ENCODE measurements at regions not wholly inside any gene's neighbourhood (a gene's known extent, or its start where the extent isn't known, plus 50 kb on each side); places are given as distances from the start of the nearest gene placed in this dataset.

DNA sequence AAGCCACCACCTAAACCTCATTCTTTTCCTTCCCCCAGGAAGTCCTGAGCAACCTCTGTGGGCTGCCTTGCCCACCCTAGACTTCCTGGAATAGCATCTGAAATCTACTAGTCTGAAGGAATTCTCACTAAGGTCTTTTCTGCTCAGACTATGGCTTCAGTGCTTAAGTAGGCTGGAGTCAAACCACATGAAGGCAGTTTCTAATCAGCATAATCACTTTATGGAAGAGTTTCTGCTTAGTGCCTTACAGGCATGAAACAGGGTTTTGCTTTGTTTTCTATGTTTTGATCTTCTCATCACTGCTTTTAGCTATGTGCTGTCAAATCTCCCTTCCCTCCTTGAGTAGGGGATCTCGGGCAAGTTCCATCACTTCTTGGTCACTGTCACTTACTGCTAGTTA is 117.7 kb downstream of the WT1 start:
- no peak for DNase-seq (ENCODE audit: low read depth)

DNA sequence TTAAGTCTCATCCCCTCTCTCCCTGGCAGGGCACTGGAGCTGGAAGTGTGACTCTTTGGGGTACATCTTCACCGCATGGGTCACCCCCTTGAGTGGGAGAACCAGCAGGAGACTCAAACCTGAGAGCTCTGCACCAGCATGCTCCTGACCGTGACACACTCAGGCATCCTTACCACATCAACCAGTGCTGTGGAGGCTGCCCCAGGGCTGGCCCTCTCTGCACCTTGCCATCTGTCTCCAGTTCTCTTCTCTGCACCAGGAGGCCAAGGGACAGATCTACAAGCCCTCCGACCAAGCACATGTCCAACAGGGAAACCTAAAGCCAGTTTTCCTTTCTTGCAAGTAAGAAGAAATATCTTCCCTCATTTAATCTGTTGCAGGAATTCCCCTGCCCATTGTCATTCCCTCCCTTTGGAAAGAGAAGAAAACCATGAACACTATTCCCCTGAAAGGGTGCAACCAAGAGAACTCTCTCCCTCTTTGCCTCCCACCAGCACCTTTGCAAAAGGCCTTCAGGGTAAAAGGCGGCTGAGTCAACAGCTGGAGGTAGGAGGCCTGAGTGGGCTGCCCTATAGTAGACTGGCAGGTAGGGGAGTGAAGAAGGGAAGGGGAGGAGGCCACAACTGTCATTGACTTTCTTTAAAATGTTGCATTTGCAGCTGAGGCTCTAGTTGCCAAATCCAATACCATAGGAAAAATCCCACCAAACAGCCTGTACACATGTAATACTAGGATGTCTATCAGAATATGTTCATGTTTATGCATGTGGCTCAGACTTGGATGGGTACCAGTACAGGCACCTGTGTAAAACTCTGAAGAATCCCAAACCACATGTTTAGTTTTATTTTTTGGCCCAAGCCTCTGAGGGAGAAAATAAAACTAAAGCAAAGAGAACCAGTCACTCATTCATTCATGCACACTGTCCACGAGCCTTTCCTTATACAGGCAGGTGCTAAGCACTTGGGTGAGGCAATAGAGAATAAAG is 117.0 kb downstream of the WT1 start:
- no peak for DNase-seq (ENCODE audit: low read depth)

DNA sequence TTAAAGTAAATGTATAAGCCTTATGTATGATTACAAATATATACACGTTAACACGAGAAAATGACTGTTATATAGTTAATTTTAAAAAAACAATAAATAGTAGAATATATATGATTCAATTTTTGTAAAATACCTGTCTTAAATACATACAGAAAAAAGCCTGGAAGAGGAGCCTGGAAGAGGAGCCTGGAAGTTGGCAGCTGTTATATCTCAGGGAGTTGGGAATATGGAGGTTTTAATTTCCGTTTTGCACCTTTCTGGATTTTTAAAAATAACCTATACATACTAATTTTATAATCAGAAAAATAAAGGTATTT is 111.6 kb downstream of the WT1 start:
- DNase-seq (ENCODE audit: low read depth): no peak

DNA sequence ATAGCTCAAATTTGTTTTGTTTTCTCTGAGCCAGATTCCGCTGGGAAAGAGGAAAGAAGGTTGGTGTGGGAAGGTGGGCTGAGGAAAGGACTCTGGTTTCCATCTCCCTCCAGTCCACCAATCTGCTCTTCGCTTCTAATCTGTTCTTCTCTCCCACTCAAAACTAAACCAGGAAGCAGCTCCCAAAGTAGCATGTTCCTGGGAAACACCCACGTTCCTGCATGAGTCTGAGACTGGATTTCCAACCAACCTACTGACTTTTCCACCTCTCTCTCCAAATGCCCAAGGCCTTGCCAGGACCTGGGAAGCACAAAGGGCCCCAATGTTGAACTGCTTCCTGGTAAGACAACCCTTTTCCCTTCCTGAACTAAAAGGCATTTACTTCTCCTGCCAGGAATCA is 110.2 kb downstream of the WT1 start:
- no peak for DNase-seq (ENCODE audit: low read depth)

DNA sequence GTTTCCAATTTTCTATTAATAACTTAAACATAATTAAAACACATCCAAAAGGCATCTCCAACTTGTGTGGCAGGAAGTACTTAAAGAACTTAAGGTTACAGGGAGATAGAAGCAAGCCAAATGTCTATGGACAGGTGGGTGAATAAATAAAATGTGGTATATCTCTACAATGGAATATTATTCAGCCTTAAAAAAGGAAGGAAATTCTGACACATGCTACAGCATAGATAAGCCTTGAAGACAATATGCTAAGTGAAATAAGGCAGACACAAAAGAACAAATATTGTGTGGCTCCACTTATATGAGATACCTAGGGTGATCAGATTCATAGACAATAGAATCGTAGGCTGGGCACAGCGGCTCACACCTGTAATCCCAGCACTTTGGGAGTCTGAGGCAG is 109.6 kb downstream of the WT1 start:
- no peak for DNase-seq (ENCODE audit: low read depth)

DNA sequence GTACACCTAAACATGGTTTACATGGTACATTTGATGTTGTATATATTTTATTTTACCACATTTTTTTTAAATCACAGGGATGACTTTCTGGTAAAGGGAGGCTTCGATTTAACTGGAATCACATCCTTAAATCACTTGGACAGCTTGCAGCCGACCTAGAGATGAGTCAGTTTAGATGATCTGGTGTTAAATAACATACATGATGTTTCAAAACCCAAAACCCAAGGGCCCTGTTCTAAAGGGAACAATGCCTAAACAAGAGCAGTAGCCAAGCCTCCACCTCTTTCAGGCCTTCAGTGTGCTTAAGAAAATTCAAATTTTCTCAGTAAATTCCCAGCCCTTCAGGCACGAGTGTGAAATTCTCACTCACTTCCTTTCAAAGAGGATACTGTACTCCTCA is 108.8 kb downstream of the WT1 start:
- DNase-seq (ENCODE audit: low read depth): no peak

DNA sequence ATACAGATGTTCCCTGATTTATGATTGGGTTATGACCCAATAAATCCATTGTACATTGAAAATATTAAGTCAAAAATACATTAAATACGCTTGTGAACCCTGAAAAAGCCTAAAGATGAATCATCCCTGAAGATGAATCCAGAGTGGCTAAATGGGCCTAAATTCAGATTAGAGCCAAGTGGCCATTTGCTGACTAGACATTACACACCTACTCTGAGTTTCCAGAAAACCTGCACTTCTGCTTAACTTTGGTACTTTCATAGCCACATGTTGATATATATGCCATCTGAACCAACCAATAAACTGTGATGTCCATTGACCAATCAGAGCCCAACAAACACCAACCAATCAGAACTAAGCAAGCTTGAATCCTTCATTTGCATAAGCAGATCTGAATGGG is 106.9 kb downstream of the WT1 start:
- DNase-seq (ENCODE audit: low read depth): no peak

DNA sequence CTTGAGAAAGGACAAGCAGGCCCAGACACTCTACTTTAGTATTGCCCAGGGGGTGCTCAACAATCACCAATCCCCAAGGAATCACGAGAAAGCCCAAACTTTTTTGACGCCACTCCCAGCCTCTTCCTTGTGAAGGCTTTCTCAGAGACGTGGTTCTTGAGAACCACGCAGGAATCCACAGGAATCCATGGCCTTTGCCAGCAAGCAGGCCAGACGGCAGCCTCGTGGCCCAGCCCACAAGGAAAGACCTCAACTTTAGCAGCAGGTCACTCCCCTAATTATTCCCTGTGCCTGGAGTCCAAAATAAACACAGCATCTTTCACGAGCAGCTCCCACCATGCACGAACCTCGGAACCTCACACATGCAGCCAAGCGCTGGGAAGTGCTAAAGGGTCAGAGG is 104.2 kb downstream of the WT1 start:
- DNase-seq (ENCODE audit: low read depth): no peak

DNA sequence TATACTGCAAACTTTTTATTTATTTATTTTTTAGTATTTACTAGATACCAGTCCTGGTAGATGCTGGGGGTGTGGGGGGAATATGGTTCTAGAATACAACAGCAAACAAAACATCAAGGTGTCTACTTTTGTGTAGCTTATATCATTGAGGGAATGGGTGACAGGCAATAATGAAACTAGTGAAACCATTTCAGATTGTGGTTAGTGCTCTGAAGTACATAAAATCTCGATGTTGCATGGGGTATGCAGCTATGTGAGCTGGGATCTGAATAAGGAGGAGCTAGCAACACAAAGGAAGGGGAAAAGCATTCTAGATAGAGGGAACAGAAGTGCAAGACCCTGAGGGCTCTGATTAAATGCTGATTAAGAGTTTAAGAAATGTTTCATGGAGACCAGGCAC is 103.5 kb downstream of the WT1 start:
- DNase-seq (ENCODE audit: low read depth): no peak

DNA sequence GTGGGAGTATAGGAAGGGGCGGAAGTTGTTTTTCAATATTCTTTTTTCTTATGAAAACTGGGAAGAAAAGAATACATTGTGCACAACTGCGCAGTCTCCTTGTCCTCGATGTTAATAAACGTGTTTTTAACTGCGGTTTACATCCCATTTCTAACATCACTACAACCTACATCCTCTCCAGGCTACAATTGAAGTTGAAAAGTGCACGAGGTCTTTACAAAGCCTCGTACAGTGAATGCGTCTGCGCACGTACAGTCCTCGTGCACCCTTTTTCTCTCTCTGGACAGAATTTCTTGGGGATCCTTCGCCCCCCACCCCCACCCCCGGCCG is 102.4 kb downstream of the WT1 start:
- no peak for DNase-seq (ENCODE audit: low read depth)

DNA sequence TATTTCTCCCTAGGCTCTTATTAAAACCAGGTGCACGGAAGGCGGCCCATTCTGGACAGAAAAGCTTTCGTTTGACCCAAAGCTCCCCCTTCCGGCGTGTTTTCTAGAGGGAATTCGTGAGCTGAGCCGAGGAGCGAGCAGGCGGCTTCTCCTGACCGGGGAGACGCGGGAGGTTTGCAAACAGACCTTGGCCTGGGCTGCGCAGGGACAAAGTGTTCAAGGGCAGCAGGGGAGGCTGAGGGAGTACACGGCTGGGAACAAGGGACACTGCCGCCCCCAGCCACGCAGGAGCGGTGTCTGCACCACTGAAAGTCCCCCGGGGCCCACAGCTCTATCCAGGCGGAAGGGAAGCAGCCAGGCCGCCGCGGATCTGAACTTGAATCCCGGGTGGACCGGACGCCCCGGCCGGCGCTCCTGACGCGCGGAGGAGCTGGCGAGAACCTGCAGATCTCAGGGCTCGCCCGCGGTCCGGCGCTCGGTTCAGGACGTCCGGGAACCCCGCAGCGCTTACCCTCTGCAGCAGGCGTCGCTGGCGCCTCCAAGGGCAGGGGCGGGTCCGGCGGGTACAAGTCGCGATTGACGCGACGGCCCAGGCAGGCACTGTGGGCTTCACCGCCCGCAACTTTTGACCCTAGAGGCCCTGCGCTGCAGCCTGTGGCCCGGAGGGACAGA is 101.9 kb downstream of the WT1 start:
- no peak for DNase-seq (ENCODE audit: low read depth)

DNA sequence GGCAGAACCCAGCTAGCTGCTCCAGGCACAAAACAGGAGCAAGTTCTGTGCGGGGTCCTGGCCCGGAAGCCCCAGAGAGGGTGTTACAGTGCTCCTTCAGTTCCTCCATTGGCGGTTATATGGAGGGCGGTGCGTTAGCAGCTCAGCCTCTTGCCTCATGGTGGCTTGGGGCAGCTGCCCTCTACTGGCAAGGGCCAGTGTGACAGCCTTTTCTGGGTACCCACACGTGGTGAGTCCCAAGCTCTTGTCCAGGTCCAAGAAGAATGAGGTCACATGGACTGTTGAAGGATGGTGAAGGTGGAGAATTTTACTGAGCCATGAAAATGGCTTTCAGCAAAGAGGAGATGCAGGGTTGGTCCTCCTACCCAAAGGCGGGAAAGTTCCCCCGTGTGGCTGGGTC is 100.5 kb downstream of the WT1 start:
- DNase-seq (ENCODE audit: low read depth): no peak

All from stimulated activated CD8-positive, alpha-beta memory T cell treated with anti-CD3 and anti-CD28 coated beads, Interleukin-15, amount 100 ng/mL, for 1 hour (primary cell).